ENCODE measurements at regions not wholly inside any gene's neighbourhood (a gene's known extent, or its start where the extent isn't known, plus 50 kb on each side); places are given as distances from the start of the nearest gene placed in this dataset.

GRCh38 chrX:54615109-54615508, 85.1 kb downstream of the GNL3L start:
- no peak for TF ChIP-seq CTCF (IDR thresholded peaks at IDR 0.05; ENCODE audit: insufficient read depth, low read length)
- TF ChIP-seq REST (IDR thresholded peaks at IDR 0.05; ENCODE audit: insufficient replicate concordance, low read depth): no peak
- TF ChIP-seq POLR2AphosphoS5 (IDR thresholded peaks at IDR 0.05; ENCODE audit: low read depth): no peak
- TF ChIP-seq GABPA (IDR thresholded peaks at IDR 0.05; ENCODE audit: low read depth): no peak
- TF ChIP-seq SPI1 (IDR thresholded peaks at IDR 0.05; ENCODE audit: borderline replicate concordance, low read depth): no peak

All from HL-60 (cell line).